Mucosa of descending colon (tissue), 3 donors: ENCODE measurements at regions not wholly inside any gene's neighbourhood (a gene's known extent, or its start where the extent isn't known, plus 50 kb on each side); places are given as distances from the start of the nearest gene placed in this dataset.
"Not testable (repeated sequence)": the region's sequence is repeated elsewhere in the genome, so short reads cannot be mapped to it uniquely, and the experiment has no call there.

Experiments
- ATAC-seq: fragments of 200-7000 bp; cut with Tn5 transposase; one replicate; pipeline ENCODE4 v1.9.1; 2020; ENCODE audit warnings: mild to moderate bottlenecking, moderate library complexity
- DNase-seq, 3 donors: peaks; one replicate each; pipeline ENCODE4 v3.0.0-alpha.2; 2020
- H3K36me3 ChIP-seq: fragments of 200-600 bp; one replicate; pipeline ENCODE4 v1.8.0; 2021; ENCODE audit warnings: low read depth, mild to moderate bottlenecking
- H3K4me1 ChIP-seq: fragments of 200-600 bp; one replicate; pipeline ENCODE4 v1.8.0; 2021; ENCODE audit warnings: low read depth, mild to moderate bottlenecking
- H3K4me3 ChIP-seq: fragments of 200-600 bp; one replicate; pipeline ENCODE4 v1.8.0; 2021; ENCODE audit warnings: mild to moderate bottlenecking
- H3K9me3 ChIP-seq: fragments of 200-600 bp; one replicate; pipeline ENCODE4 v1.8.0; 2021; ENCODE audit warnings: mild to moderate bottlenecking
- CTCF ChIP-seq: fragments of 200-600 bp; IDR thresholded peaks from one replicate; pipeline ENCODE4 v1.8.0; 2022; ENCODE audit warnings: antibody characterized with exemption, mild to moderate bottlenecking
- intact Hi-C, 2 donors: fragments of 100-400 bp; cut with DNase I in 1 of 2; cut with micrococcal nuclease in 1 of 2; formaldehyde crosslinking; loops; one replicate each; pipeline versions ENCODE4 v1.11.0 to v1.11.1; 2022; cut with DNase I, micrococcal nuclease
- donor health status: DM: no; HTN: no; CAD: no; lungs with moderate emphysema.
- donor health status: DM: no; HTN: no; CAD: no.
- donor health status: DM: no; HTN: yes; CAD: no.

DNA sequence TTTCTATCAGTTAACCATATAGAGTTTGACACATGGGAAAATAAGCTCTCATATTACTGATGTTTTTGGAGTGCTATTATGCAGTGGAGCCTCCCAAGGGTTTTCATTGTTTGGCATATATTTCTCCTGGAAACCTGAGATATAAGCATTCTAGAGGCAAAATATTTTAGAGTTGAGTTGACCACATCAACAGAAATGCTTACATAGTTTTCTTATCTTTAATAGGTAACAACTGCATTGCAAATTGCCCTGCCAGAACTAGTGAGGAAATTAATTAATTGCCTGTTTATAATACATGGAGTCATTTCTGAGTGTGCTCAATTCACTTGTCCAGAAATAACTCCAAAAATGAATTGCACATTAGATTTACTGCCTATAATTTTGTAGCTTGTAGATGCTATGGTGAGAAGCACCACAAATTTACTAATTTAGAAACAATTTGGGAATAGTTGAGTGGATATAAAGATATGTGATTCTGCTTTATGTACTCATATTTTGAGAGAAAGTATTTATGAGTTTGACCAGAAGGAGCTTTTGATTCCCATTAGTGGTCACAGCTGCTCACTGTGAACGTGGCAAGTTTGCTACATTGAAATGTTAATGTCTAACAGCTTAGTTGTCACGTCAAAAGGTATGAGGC is 288.7 kb downstream of the CD109 start:
- no peaks in the 10 kb centered on the region for H3K4me1 ChIP-seq
- intact Hi-C loops, result no loop called here
- H3K9me3 ChIP-seq, result no peaks in the 10 kb centered on the region
- H3K4me3 ChIP-seq, result no peak overlapping the region
- ATAC-seq (no peak), DNase-seq (no peak)
- no peak for TF ChIP-seq CTCF
- no peaks in the 10 kb centered on the region for H3K36me3 ChIP-seq

- intact Hi-C loops, result no loop called here
- ATAC-seq (no peak), DNase-seq (no peak)
- no peaks in the 10 kb centered on the region for H3K36me3 ChIP-seq
- no peaks in the 10 kb centered on the region for H3K4me1 ChIP-seq
- H3K4me3 ChIP-seq, result no peak overlapping the region
- H3K9me3 ChIP-seq, result no peaks in the 10 kb centered on the region
- no peak for TF ChIP-seq CTCF
Measured at GRCh38 chr6:73983367-73983766, 287.4 kb downstream of the CD109 start.

GRCh38 chr6:73980096-73980495 is 284.1 kb downstream of the CD109 start:
- H3K9me3 ChIP-seq, result no peaks in the 10 kb centered on the region
- no peaks in the 10 kb centered on the region for H3K36me3 ChIP-seq
- DNase-seq, result no peak
- H3K4me1 ChIP-seq, result no peaks in the 10 kb centered on the region
- no peak for ATAC-seq
- TF ChIP-seq CTCF, result no peak
- no peak overlapping the region for H3K4me3 ChIP-seq
- intact Hi-C loops, result no loop called here

DNA sequence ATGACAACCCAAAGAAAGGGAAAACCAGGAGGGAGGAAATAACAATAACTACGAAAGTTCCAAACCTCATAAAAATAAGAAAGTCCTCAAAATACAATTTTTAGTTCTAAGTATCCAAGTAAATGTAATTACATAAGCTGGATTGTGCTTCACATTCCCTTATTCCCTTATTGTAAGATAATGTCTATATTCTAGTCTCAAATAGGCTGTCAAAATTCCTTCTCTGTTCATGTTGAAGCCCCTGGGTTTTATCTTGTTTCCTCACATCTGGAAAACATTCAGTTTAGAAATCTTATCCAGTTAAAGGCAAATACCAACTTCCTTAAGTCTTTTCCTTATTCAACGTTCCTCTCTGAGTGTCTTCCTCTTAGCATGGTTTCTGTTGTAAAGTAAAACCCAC is 282.3 kb downstream of the CD109 start:
- no peak for TF ChIP-seq CTCF
- Histone ChIP-seq H3K4me1 (no peaks in the 10 kb centered on the region), H3K9me3 (no peaks in the 10 kb centered on the region), H3K4me3 (no peak overlapping the region), H3K36me3 (no peaks in the 10 kb centered on the region)
- DNase-seq (no peak), ATAC-seq (no peak)
- intact Hi-C loops, result no loop called here

GRCh38 chr6:73972518-73972917 is 276.5 kb downstream of the CD109 start:
- H3K4me3 ChIP-seq, H3K9me3 ChIP-seq, ATAC-seq, intact Hi-C loops, H3K36me3 ChIP-seq, DNase-seq, H3K4me1 ChIP-seq: not testable (repeated sequence)

- H3K4me1 ChIP-seq, result no peaks in the 10 kb centered on the region
- no peak for ATAC-seq
- H3K4me3 ChIP-seq, result no peak overlapping the region
- no peaks in the 10 kb centered on the region for H3K36me3 ChIP-seq
- intact Hi-C loops, result loop anchor here in 1 of 2 donors (10.0 kb wide), 1 partner anchor 1235 kb away; the partner anchor contains the start of gene COL12A1
- TF ChIP-seq CTCF, result no peak
- H3K9me3 ChIP-seq, result no peaks in the 10 kb centered on the region
- peak in 1 of 3 donors; percentile 3 for DNase-seq
Measured at GRCh38 chr6:73969971-73970970, 274.3 kb downstream of the CD109 start.
